ENCODE measurements at regions not wholly inside any gene's neighbourhood (a gene's known extent, or its start where the extent isn't known, plus 50 kb on each side); places are given as distances from the start of the nearest gene placed in this dataset.

DNA sequence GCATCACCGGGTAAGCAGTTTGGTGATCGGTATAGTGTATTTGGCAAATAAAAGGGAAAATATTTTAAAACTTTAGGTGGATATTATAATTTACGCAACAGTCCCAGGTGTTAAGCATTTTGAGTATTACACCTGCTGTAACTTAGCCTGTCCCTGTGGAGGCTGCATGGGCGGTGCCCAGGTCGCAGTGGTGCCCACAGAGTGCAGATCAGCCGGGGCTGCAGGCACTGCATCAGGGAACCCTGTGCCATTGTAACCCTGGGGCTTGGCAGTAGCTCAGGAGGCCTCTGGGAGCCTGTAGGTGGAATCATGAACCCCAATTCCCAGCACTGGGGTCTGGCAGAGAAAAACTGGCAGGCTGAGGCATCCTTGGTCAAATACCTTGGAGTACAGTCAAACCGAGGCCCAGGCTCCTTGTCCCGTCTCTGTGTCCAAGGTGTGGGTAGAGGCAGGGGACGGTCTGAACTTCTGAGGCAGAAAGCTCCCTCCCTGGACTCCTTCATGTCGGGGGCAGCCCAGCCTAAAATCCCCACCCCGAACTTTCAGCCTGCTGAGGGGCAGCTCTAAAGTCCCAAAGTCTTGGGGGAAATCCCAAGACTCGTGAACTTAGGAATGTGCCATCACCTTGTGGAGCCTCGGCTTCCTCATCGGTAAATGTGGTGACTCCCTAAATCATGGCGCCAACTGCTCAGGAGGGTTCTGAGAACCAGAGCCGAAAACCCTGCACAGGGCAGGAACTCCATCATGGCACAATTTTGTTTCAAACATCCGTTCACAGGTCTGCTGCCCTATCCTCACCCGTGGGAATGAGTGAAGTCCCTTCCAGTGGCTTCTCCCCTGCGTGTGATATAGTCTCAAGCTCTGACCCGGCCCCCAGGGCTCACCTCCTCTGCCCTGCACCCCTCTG, 85.7 kb downstream of the INHBB start:
- TF ChIP-seq, protein P1, sequence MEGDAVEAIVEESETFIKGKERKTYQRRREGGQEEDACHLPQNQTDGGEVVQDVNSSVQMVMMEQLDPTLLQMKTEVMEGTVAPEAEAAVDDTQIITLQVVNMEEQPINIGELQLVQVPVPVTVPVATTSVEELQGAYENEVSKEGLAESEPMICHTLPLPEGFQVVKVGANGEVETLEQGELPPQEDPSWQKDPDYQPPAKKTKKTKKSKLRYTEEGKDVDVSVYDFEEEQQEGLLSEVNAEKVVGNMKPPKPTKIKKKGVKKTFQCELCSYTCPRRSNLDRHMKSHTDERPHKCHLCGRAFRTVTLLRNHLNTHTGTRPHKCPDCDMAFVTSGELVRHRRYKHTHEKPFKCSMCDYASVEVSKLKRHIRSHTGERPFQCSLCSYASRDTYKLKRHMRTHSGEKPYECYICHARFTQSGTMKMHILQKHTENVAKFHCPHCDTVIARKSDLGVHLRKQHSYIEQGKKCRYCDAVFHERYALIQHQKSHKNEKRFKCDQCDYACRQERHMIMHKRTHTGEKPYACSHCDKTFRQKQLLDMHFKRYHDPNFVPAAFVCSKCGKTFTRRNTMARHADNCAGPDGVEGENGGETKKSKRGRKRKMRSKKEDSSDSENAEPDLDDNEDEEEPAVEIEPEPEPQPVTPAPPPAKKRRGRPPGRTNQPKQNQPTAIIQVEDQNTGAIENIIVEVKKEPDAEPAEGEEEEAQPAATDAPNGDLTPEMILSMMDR (IDR thresholded peaks at IDR 0.05): no peak
- TF ChIP-seq POLR2A (IDR thresholded peaks at IDR 0.05): no peak

Data from esophagus squamous epithelium (tissue), 4 donors.